ENCODE measurements at regions not wholly inside any gene's neighbourhood (a gene's known extent, or its start where the extent isn't known, plus 50 kb on each side); places are given as distances from the start of the nearest gene placed in this dataset.

DNA sequence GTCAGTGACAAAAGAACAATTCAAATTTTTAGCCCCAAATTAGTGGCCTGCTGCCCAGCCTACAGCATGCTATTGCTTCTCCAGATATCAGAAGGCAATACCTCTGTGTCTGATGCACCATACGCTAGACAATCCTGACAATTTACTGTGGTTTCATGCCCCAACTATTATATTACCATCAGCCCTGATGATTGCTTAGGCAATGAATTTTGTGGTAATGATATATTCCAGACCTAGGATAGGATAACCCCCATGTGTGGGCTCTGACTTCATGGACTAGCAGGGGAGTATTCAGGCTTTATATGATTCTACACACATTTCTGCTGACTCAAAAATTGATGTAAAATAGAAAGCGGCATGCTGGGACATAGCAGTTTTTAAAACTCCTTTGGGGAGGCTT is 168.7 kb upstream of the FST start:
- TF ChIP-seq, protein P1, sequence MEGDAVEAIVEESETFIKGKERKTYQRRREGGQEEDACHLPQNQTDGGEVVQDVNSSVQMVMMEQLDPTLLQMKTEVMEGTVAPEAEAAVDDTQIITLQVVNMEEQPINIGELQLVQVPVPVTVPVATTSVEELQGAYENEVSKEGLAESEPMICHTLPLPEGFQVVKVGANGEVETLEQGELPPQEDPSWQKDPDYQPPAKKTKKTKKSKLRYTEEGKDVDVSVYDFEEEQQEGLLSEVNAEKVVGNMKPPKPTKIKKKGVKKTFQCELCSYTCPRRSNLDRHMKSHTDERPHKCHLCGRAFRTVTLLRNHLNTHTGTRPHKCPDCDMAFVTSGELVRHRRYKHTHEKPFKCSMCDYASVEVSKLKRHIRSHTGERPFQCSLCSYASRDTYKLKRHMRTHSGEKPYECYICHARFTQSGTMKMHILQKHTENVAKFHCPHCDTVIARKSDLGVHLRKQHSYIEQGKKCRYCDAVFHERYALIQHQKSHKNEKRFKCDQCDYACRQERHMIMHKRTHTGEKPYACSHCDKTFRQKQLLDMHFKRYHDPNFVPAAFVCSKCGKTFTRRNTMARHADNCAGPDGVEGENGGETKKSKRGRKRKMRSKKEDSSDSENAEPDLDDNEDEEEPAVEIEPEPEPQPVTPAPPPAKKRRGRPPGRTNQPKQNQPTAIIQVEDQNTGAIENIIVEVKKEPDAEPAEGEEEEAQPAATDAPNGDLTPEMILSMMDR (IDR thresholded peaks at IDR 0.05): no peak
- Histone ChIP-seq H3K4me3 (no peak overlapping the region), H3K4me1 (no peaks in the 10 kb centered on the region), H3K27me3 (no peaks in the 10 kb centered on the region), H3K27ac (no peak overlapping the region), H3K36me3 (no peaks in the 10 kb centered on the region), H3K9me3 (peaks cover 0 to 12% of the 10 kb centered on the region in 2 donors)
- DNase-seq (ENCODE audit: low spot score): no peak

DNA sequence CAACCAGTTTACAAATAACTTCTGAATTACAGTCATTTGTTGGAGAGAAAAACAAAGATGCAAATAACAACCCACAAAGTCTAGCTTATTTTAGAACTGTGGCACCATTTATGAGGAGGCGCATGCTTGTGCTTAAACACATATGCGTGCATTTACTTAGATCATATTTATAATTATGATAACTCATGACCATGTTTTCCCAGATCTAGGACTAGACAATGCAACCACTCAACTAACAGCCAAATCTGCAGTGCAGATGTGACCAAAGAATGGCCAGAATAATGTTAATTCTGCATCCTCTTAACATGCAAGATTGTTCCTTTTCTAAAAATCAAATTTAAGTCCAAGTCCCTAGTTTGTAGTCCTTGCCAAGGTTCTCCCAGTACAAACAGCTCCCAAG is 167.3 kb upstream of the FST start:
- no peak overlapping the region for H3K27ac ChIP-seq
- no peaks in the 10 kb centered on the region for H3K27me3 ChIP-seq
- peaks cover 0 to 12% of the 10 kb centered on the region in 2 donors for H3K9me3 ChIP-seq
- no peak for DNase-seq (ENCODE audit: low spot score)
- H3K36me3 ChIP-seq: no peaks in the 10 kb centered on the region
- H3K4me1 ChIP-seq: no peaks in the 10 kb centered on the region
- TF ChIP-seq, protein P1 (IDR thresholded peaks at IDR 0.05): no peak
- H3K4me3 ChIP-seq: no peak overlapping the region

DNA sequence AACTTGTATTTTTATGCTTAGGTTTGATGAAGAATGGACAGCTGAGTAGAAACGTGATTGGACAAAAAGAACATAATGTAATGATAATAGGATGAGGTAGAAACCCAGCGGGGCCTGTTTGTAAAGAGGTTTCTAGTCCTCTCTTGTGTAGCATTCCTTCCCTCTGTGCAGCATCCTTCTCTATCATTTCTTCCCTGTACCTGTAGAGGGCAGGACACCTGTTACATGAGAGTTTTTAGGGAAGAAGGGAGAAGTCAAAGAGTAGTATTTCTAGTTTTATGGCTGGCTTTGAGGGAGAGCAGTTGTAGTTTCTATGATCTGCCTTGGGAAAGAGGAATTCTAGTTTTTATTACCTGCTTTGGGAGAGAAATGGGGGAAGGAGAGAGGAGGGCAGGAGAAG is 162.1 kb upstream of the FST start:
- no peaks in the 10 kb centered on the region for H3K27me3 ChIP-seq
- no peaks in the 10 kb centered on the region for H3K36me3 ChIP-seq
- TF ChIP-seq, protein P1 (IDR thresholded peaks at IDR 0.05): no peak
- no peak overlapping the region for H3K4me3 ChIP-seq
- H3K9me3 ChIP-seq: peaks cover 0 to 12% of the 10 kb centered on the region in 2 donors
- no peak for DNase-seq (ENCODE audit: low spot score)
- H3K4me1 ChIP-seq: no peaks in the 10 kb centered on the region
- H3K27ac ChIP-seq: no peak overlapping the region

DNA sequence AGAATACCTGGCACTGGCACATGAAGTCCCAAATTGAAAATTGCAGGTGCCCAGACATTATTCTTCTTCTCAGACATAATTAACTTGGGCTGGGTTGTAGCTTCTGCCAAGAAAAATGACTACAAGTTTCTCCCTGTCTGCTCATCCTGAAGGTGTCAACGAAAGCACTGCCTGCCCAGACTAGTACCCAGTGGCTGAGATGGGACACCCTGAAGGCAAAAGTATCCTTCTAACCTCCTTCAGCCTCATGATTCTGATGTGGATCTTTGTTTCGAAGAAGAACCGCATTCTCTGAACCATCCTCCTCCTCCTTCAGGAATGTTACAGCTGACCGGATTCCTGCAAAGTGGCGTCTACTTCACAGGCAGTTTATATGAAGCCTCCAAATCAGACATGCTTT is 161.1 kb upstream of the FST start:
- TF ChIP-seq, protein P1 (IDR thresholded peaks at IDR 0.05): no peak
- H3K27me3 ChIP-seq: no peaks in the 10 kb centered on the region
- no peak overlapping the region for H3K4me3 ChIP-seq
- H3K9me3 ChIP-seq: peaks cover 0 to 12% of the 10 kb centered on the region in 2 donors
- no peak overlapping the region for H3K27ac ChIP-seq
- H3K36me3 ChIP-seq: no peaks in the 10 kb centered on the region
- no peaks in the 10 kb centered on the region for H3K4me1 ChIP-seq
- DNase-seq (ENCODE audit: low spot score): no peak

DNA sequence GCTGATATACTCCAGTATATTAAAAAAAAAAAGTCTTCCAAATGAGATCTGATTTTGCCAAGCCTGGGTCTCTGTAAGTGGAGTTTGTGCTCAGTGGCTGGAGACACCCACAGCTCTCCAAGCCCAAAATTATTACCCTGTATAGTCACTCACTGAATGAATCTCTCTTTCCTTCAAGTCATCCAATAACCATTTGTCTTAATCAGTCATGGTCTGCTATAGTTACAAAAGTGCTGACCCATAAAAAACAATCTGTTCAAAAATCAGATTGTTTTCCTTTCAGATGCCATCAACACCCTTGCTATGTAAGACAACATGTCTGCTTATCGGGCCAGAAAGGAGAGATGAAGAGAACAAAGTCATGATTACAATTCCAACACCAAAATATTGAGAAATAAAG is 159.4 kb upstream of the FST start:
- no peaks in the 10 kb centered on the region for H3K27me3 ChIP-seq
- H3K9me3 ChIP-seq: peaks cover 0 to 4% of the 10 kb centered on the region in 2 donors
- no peaks in the 10 kb centered on the region for H3K4me1 ChIP-seq
- TF ChIP-seq, protein P1 (IDR thresholded peaks at IDR 0.05): no peak
- H3K36me3 ChIP-seq: no peaks in the 10 kb centered on the region
- DNase-seq (ENCODE audit: low spot score): no peak
- no peak overlapping the region for H3K4me3 ChIP-seq
- no peak overlapping the region for H3K27ac ChIP-seq

DNA sequence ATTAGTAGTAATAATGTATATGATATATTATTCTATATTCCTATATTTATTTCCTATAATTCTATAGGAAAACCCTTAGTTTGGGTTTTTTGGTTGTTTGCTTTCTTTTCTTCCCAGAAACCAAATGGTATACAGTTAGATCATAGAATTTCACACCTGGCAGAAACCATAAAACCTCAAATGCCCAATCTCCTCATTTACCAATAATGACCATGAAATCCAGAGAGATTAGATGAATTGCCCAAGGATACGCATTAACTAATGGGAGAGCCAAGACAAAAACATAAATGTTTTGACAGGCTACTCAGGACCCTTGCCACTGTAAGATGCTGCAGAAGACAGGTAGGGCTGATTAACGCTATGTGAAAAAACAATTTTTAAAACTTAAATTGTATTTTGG is 158.7 kb upstream of the FST start:
- Histone ChIP-seq H3K27ac (no peak overlapping the region), H3K9me3 (no peaks in the 10 kb centered on the region)
- TF ChIP-seq, protein P1 (IDR thresholded peaks at IDR 0.05): no peak

More for the DNA sequence above, 158.7 kb upstream of the FST start:
- Histone ChIP-seq H3K4me1 (no peaks in the 10 kb centered on the region), H3K27me3 (no peaks in the 10 kb centered on the region), H3K4me3 (no peak overlapping the region), H3K36me3 (no peaks in the 10 kb centered on the region)
- DNase-seq (ENCODE audit: low spot score): no peak

Measured in right atrium auricular region (tissue), 2 donors.